ENCODE measurements at regions not wholly inside any gene's neighbourhood (a gene's known extent, or its start where the extent isn't known, plus 50 kb on each side); places are given as distances from the start of the nearest gene placed in this dataset.

DNA sequence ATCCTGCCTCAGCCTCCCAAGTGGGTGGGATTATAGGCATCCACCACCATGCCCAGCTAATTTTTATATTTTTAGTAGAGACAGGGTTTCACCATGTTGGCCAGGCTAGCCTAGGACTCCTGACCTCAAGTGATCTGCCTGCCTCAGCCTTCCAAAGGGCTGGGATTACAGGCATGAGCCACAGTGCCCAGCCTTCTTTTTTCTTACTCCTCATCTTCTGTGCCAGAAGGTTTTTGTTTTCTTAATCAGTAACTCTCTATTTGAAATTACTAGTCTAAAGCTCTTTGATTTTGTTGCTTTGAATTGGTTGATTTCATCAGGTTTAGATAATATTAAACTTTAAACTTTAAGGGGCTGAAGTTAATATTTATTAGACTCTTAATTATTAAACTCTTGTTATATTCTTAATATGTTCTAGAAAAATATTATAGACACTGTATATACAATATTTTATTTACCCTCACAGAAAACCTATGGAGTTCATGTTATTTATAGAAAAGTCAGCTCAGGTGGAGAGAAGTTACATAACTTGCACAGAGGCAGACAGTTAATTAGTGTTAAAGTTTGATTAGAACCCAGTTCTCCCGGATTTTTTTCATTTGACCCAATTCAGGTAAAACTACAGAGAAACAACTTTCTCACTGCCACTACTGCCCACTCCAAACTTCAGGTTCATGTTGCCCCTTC lies 177.4 kb upstream of the SGK1 start:
- H3K36me3 Mint-ChIP-seq (ENCODE audit: insufficient read depth) = no peaks in the 10 kb centered on the region
- peaks cover 5% of the 10 kb centered on the region for H3K4me1 Mint-ChIP-seq (ENCODE audit: low read depth)
- TF ChIP-seq CTCF (IDR thresholded peaks at IDR 0.05; ENCODE audit: unreplicated experiment) = no peak
- H3K9me3 Mint-ChIP-seq (ENCODE audit: low read depth) = no peaks in the 10 kb centered on the region
- no peaks in the 10 kb centered on the region for H3K27me3 Mint-ChIP-seq
- no peak overlapping the region for H3K27ac Mint-ChIP-seq
- H3K4me3 Mint-ChIP-seq (ENCODE audit: low read depth) = no peak overlapping the region
- DNase-seq (ENCODE audit: low spot score, unreplicated experiment) = no peak

GRCh38 chr6:134493789-134494188 lies 175.9 kb upstream of the SGK1 start:
- Mint-ChIP-seq H3K27ac (no peak overlapping the region), H3K4me3 (ENCODE audit: low read depth) (no peak overlapping the region), H3K36me3 (ENCODE audit: insufficient read depth) (no peaks in the 10 kb centered on the region), H3K27me3 (no peaks in the 10 kb centered on the region), H3K4me1 (ENCODE audit: low read depth) (no peaks in the 10 kb centered on the region), H3K9me3 (ENCODE audit: low read depth) (no peaks in the 10 kb centered on the region)
- TF ChIP-seq CTCF (IDR thresholded peaks at IDR 0.05; ENCODE audit: unreplicated experiment) = no peak
- no peak for DNase-seq (ENCODE audit: low spot score, unreplicated experiment)

GRCh38 chr6:134491477-134491876 lies 173.6 kb upstream of the SGK1 start:
- Mint-ChIP-seq H3K4me3 (ENCODE audit: low read depth) (no peak overlapping the region), H3K36me3 (ENCODE audit: insufficient read depth) (no peaks in the 10 kb centered on the region), H3K27me3 (no peaks in the 10 kb centered on the region), H3K4me1 (ENCODE audit: low read depth) (no peaks in the 10 kb centered on the region), H3K27ac (no peak overlapping the region), H3K9me3 (ENCODE audit: low read depth) (peaks cover 5% of the 10 kb centered on the region)
- TF ChIP-seq CTCF (IDR thresholded peaks at IDR 0.05; ENCODE audit: unreplicated experiment) = no peak
- DNase-seq (ENCODE audit: low spot score, unreplicated experiment) = no peak

- peaks cover 9% of the 10 kb centered on the region for H3K27me3 Mint-ChIP-seq
- no peaks in the 10 kb centered on the region for H3K4me1 Mint-ChIP-seq (ENCODE audit: low read depth)
- no peaks in the 10 kb centered on the region for H3K36me3 Mint-ChIP-seq (ENCODE audit: insufficient read depth)
- H3K9me3 Mint-ChIP-seq (ENCODE audit: low read depth) = peaks cover 12% of the 10 kb centered on the region
- H3K27ac Mint-ChIP-seq = no peak overlapping the region
- TF ChIP-seq CTCF (IDR thresholded peaks at IDR 0.05; ENCODE audit: unreplicated experiment) = no peak
- no peak for DNase-seq (ENCODE audit: low spot score, unreplicated experiment)
- H3K4me3 Mint-ChIP-seq (ENCODE audit: low read depth) = no peak overlapping the region
These were observed 164.8 kb upstream of the SGK1 start for GRCh38 chr6:134482593-134483270.

- H3K4me1 Mint-ChIP-seq (ENCODE audit: low read depth) = no peaks in the 10 kb centered on the region
- H3K27me3 Mint-ChIP-seq = peaks cover 9% of the 10 kb centered on the region
- peaks cover 12% of the 10 kb centered on the region for H3K9me3 Mint-ChIP-seq (ENCODE audit: low read depth)
- no peak overlapping the region for H3K4me3 Mint-ChIP-seq (ENCODE audit: low read depth)
- H3K36me3 Mint-ChIP-seq (ENCODE audit: insufficient read depth) = no peaks in the 10 kb centered on the region
- no peak for TF ChIP-seq CTCF (IDR thresholded peaks at IDR 0.05; ENCODE audit: unreplicated experiment)
- DNase-seq (ENCODE audit: low spot score, unreplicated experiment) = no peak
- no peak overlapping the region for H3K27ac Mint-ChIP-seq
These were observed 164.1 kb upstream of the SGK1 start for GRCh38 chr6:134481966-134482365.
